NCI-H2196 treated with DMSO at 0.1 percent for 48 hours (cell line): ENCODE measurements at regions not wholly inside any gene's neighbourhood (a gene's known extent, or its start where the extent isn't known, plus 50 kb on each side); places are given as distances from the start of the nearest gene placed in this dataset.

Experiments used
- DNase-seq: peaks from one replicate; lab custom pipeline; 2025; ENCODE audit not compliant: unreplicated experiment; lab: John Stamatoyannopoulos, UW

DNA sequence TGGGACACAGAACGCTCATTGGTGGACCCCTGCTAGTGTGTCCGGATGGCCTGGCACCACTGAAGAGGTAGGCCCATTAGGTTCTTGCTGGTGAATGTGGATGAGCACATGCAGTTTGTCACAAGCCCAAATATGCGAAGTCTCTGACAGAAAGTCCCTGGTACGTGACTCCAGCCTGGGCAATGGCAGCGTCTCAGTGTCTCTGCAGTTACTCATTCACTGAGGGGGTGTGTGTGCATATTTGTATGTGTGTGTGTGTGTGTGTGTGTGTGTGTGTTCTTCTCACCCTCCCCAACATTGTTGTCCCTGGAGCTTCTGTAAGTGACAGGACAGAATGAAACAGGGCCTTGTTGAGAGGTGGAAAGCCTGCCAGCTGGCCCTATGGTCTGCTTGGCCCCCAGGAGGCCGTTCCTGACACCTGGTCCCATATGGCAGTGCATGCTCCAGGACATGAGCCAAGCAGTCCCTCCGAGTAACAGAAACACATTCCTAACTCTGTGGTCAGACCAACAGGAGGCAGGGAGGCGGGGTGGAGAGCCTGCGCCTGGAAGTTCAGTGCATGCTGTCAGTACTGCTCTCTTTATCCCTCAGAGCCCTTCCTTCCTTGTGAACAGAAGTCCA, 169.9 kb downstream of the SLC28A3 start:
- DNase-seq, result peak; percentile 73

DNA sequence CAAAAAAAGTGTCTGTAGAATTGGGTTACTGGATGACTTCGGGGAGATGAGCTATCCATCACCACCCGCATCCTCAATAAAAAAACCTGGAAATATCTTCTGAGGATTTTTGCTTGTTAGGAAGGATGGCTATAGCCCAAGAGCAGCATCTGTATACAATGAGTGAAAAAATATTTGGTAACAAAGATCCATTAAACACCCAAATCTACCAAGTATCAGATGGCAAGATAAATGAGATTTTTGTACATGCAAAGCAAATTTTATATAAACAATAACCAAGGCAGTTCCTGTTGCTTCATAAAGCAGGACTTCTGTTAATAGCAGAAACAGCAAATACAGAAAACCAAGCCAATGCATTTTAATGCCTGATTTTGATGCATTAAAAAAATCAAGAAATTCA, 166.6 kb downstream of the SLC28A3 start:
- DNase-seq, result no peak

- DNase-seq, result no peak
These were observed 166.1 kb downstream of the SLC28A3 start for GRCh38 chr9:84174486-84174885.

DNA sequence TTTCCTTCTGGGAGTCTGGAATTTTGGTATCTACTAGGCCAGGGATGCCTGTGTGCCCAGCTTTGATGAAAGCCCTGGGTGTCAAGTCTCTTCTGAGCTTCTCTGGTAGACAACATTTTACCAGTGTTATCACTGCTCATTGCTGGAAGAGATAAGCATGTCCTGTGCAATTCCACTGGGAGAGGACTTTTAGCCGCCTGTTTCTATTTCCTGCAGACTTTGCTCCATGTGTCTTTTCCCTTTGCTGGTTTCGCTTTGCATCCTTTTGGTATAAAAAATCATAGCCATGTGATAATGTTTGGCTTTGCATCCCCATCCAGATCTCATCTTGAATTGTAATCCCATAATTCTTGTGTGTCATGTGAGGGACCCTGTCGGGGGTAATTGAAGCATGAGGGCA, 163.2 kb downstream of the SLC28A3 start:
- DNase-seq, result no peak

DNA sequence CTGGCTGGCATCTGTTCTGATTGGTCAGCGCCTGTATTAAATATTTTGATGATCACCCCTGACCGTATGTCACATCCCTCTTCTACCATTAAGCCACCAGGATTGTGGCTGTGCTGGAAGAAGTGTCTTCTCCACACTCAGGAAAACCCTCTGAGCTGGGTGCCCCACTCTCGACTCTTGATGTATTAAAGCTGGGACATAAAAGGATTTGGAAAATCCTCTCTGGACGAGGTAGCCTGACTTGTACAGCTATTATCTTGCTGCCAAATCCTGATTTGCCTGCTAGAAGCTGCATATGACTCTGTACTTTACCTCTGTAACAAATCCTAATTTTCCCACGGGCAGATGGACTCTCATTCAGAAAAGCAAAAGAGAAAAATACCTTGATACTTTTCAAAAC, 161.0 kb downstream of the SLC28A3 start:
- DNase-seq, result no peak

DNA sequence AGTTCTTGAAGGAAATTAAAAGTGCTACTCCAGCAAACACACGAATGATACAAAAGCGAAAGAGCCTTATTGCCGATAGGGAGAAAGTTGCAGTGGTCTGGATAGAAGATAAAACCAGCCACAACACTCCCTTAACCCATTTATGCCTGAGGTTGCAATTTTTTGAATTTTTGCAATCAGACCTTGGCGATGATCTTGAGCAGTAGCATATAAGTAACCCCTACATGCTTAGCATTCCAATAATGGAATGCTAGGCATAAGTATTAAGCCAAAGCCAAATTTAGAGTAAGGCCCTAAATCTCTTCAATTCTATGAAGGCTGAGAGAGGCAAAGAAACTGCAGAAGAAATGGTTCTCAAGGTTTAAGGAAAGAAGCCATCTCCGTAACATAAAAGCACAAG, 153.5 kb downstream of the SLC28A3 start:
- DNase-seq, result no peak

- no peak for DNase-seq
These were observed 150.7 kb downstream of the SLC28A3 start for GRCh38 chr9:84189904-84190303.

- DNase-seq, result no peak
These were observed 150.1 kb downstream of the SLC28A3 start for GRCh38 chr9:84190411-84190810.

DNA sequence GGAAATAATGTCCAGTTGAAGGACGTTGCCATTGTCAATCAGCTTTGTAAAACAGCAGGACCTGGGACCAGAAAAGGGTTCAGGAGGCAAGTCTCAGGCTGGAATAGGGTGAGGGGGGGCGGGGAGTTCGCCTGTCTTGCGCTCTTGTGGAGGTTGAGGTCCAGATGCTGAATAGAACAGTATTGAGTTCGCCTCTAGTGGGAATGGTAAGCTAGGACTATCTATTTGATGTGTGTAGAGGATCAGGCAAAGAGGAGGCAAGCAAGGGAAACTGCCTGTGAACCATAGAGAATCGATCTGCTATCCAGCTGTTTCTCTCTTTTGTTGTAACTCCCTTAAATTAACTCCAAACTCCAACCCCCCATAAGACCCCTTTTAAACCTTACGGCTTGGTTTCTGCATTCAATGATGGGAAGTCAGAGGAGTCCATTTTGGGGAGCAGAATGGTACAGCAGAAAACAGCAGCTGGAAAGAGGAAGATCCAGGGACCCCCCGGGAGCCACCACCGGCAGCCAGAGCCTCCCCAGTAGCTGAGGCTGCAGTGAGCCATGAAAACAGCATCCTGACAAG, 133.7 kb downstream of the SLC28A3 start:
- DNase-seq, result no peak

- no peak for DNase-seq
These were observed 133.0 kb downstream of the SLC28A3 start for GRCh38 chr9:84207491-84207951.

DNA sequence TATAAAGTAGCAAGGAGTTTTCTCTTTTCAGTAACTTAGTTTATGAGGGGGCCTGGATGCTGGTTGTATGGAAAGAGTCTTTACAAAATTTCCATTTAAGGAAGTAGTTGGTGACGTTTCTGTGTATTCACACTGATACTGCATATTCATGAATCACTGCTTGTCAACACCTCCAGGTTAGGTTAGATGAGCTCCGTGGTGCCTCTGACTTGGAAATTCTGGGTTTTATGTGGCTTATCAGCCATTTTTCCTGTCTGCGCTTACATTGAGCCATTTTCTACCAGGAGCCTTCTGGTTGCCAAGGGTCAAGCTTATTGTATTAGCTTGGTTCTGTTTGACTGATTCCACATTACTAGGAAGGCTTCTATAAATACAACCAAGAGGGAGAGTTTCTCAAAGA, 128.3 kb downstream of the SLC28A3 start:
- no peak for DNase-seq

DNA sequence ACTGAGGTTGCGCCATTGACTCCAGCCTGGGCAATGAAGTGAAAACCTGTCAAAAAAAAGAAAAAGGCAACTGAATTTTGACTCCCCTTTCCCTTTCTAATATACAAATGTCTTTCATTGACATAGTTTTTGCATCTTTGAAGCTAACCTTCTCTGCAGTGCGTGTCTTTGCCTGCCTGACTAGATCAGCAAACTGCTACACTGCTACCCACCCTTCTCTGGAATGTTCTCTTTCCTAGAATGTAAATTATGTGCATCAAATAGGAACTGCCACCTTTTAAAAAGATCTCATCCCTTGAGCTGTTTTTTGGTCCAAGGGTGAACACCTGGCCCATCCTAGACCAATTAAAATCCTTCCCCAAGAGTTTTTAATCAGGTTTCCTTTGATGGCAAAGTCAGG, 127.6 kb downstream of the SLC28A3 start:
- DNase-seq, result no peak

- no peak for DNase-seq
These were observed 124.4 kb downstream of the SLC28A3 start for GRCh38 chr9:84216151-84216550.

GRCh38 chr9:84218322-84218721, 122.2 kb downstream of the SLC28A3 start:
- DNase-seq, result no peak

- no peak for DNase-seq
These were observed 116.3 kb downstream of the SLC28A3 start for GRCh38 chr9:84224246-84224645.
